ENCODE measurements at regions not wholly inside any gene's neighbourhood (a gene's known extent, or its start where the extent isn't known, plus 50 kb on each side); places are given as distances from the start of the nearest gene placed in this dataset.

- FAIRE-seq (no peak), DNase-seq (ENCODE audit: low read depth in 1 of 2, low spot score in 2 of 2) (no peak)
- CTCF ChIA-PET (ENCODE audit: partially characterized antibody) = interaction anchor here (0.7 kb wide), 1 partner anchor 10 kb away, joined by 3 read pairs; no protein-coding TSS in a partner anchor
- no peak overlapping the region for H2BK5ac ChIP-seq (ENCODE audit: low read depth, low read length)
- no peaks in the 10 kb centered on the region for H3K9me3 ChIP-seq (ENCODE audit: insufficient read depth in 2 of 2, low read depth in 1 of 2, low read length in 1 of 2)
- H4K91ac ChIP-seq (replicated peaks; ENCODE audit: insufficient read length, low read length) = no peak overlapping the region
- H2BK12ac ChIP-seq (ENCODE audit: low read depth, low read length) = no peak overlapping the region
- no peaks in the 10 kb centered on the region for H4K20me1 ChIP-seq (replicated peaks in 1 of 2; ENCODE audit: control insufficient read depth in 1 of 2, insufficient read depth in 2 of 2, low read length in 2 of 2)
- no peaks in the 10 kb centered on the region for H3K79me2 ChIP-seq (ENCODE audit: control insufficient read depth in 1 of 2, insufficient read depth in 2 of 2, low read length in 2 of 2)
- no peak overlapping the region for H3K9ac ChIP-seq (replicated peaks in 1 of 4; ENCODE audit: extremely low read depth in 1 of 4, low read depth in 3 of 4, low read length in 3 of 4)
- no peaks in the 10 kb centered on the region for H3K79me1 ChIP-seq (ENCODE audit: low read depth, low read length)
- no peak overlapping the region for H3K56ac ChIP-seq (replicated peaks; ENCODE audit: insufficient read length, low read depth, low read length)
- WGBS, 2 experiments (ENCODE audit: extremely low coverage in 1 of 2, insufficient coverage in 1 of 2, insufficient read length in 1 of 2, insufficient replicate concordance in 2 of 2, low coverage in 1 of 2, low lambda C conversion rate in 2 of 2, missing lambda C conversion rate in 1 of 2) = 91% methylated on average over 5 of the region's 5 CpGs; no CpG with 5 or more reads in 1 of the 2 experiments
- H2BK120ac ChIP-seq (replicated peaks; ENCODE audit: low read depth, low read length) = no peak overlapping the region
- no peaks in the 10 kb centered on the region for H3K27me3 ChIP-seq (replicated peaks in 1 of 4; ENCODE audit: control insufficient read depth in 3 of 4, extremely low read depth in 1 of 4, insufficient read depth in 3 of 4, low read length in 3 of 4)
- H3K4me3 ChIP-seq (ENCODE audit: extremely low read depth in 1 of 4, insufficient read depth in 2 of 4, low read depth in 3 of 4, low read length in 4 of 4) = no peak overlapping the region
- H3K36me3 ChIP-seq (ENCODE audit: control insufficient read depth in 2 of 4, insufficient read depth in 4 of 4, low read length in 3 of 4) = no peaks in the 10 kb centered on the region
- no peak overlapping the region for H3K14ac ChIP-seq (ENCODE audit: insufficient read length)
- no peak overlapping the region for H3K4me2 ChIP-seq (ENCODE audit: insufficient read depth in 1 of 2, low read depth in 2 of 2, low read length in 2 of 2)
- POLR2A ChIA-PET (ENCODE audit: partially characterized antibody) = no interaction called here
- no peak overlapping the region for H2AK5ac ChIP-seq (ENCODE audit: low read depth, low read length)
- no peak overlapping the region for H2BK20ac ChIP-seq (ENCODE audit: low read length)
- H3K18ac ChIP-seq (ENCODE audit: extremely low read depth, low read length) = no peak overlapping the region
- no peak overlapping the region for H2AFZ ChIP-seq (ENCODE audit: low read length)
- H2BK15ac ChIP-seq (ENCODE audit: low read length) = no peak overlapping the region
- H3K27ac ChIP-seq (ENCODE audit: low read depth, low read length) = no peak overlapping the region
- H3K23me2 ChIP-seq (ENCODE audit: low read depth, low read length) = no peaks in the 10 kb centered on the region
- no peak overlapping the region for H4K5ac ChIP-seq (ENCODE audit: insufficient read length, low read depth, low read length)
- H3K23ac ChIP-seq (ENCODE audit: insufficient read length) = no peak overlapping the region
- H3K4ac ChIP-seq (replicated peaks; ENCODE audit: insufficient read length, low read depth, low read length) = no peak overlapping the region
- peaks cover 0 to 5% (median 0%) of the 10 kb centered on the region in 4 experiments; a peak in 2 of 7 replicates for H3K4me1 ChIP-seq (replicated peaks in 1 of 4; ENCODE audit: control insufficient read depth in 3 of 4, insufficient read depth in 4 of 4, low read length in 3 of 4)
- H4K8ac ChIP-seq (ENCODE audit: extremely low read depth, insufficient read depth, low read length) = no peak overlapping the region
- TF ChIP-seq RBBP5 (IDR thresholded peaks at IDR 0.05; ENCODE audit: borderline replicate concordance, low read depth, low read length) = no peak
- TF ChIP-seq SIN3A (conservative IDR thresholded peaks at IDR 0.05 in 1 of 2, IDR thresholded peaks at IDR 0.05 in 1 of 2; ENCODE audit: low read depth in 1 of 2, low read length in 2 of 2) = no peak
Measured at GRCh38 chr4:52366191-52366590, 292.9 kb downstream of the USP46 start.

Data from H1 (cell line).